ENCODE measurements at regions not wholly inside any gene's neighbourhood (a gene's known extent, or its start where the extent isn't known, plus 50 kb on each side); places are given as distances from the start of the nearest gene placed in this dataset.
"Not testable (repeated sequence)": the region's sequence is repeated elsewhere in the genome, so short reads cannot be mapped to it uniquely, and the experiment has no call there.

DNA sequence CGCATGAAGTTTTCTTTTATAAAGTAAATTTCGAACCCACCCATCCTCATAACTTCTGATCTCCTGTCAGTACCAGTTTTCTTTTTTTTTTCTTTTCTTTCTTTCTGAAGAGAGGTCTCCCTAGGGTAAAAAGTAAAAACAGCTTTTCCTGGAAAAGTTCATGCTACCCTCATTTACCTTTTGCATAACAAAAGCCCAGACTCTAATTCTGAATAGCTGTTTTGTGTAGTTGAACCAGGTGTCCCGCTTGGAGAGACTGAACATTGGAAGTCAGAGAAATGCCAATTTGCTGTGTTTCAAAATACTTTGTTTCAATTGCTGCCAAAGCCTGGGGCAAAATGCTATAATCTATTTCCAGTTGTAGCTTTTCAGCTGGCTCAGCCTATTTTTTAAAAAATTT lies 113.7 kb upstream of the RUNX1 start:
- DNase-seq (ENCODE audit: low read depth): no peak

DNA sequence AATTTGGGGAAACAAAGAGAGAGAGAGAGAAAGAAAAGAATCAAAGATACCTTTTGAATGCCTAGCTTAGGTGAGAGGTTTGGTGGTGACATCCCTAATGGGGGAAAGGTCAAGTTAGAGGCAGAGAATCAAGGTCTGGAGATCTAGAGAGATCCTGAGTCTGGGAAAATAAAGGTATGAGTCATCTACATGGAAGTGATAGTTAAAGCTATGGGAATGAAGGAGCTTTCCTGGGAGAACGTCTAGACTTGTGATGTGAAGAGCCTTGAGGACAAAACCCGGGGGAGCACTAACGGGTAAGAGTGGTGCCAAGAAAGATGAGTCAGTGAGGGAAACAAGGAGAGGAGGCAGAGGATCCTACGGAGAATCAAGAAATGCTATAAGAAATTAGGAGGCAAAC lies 110.8 kb upstream of the RUNX1 start:
- DNase-seq (ENCODE audit: low read depth): no peak

DNA sequence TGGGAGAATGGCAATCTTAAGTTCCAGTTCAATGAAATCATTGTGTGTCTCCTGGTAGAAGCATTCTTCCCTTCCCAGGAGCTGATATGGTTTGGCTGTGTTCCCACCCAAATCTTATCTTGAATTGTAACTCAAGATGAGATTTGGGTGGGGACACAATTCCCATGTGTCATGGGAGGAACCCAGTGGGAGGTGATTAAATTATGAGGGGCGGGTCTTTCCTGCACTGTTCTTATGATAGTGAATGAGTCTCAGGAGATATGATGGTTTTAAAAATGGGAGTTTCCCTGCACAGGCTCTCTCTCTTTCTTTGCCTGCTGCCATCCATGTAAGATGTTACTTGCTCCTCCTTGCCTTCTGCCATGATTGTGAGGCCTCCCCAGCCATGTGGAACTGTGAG lies 108.3 kb upstream of the RUNX1 start:
- DNase-seq (ENCODE audit: low read depth): not testable (repeated sequence)

DNA sequence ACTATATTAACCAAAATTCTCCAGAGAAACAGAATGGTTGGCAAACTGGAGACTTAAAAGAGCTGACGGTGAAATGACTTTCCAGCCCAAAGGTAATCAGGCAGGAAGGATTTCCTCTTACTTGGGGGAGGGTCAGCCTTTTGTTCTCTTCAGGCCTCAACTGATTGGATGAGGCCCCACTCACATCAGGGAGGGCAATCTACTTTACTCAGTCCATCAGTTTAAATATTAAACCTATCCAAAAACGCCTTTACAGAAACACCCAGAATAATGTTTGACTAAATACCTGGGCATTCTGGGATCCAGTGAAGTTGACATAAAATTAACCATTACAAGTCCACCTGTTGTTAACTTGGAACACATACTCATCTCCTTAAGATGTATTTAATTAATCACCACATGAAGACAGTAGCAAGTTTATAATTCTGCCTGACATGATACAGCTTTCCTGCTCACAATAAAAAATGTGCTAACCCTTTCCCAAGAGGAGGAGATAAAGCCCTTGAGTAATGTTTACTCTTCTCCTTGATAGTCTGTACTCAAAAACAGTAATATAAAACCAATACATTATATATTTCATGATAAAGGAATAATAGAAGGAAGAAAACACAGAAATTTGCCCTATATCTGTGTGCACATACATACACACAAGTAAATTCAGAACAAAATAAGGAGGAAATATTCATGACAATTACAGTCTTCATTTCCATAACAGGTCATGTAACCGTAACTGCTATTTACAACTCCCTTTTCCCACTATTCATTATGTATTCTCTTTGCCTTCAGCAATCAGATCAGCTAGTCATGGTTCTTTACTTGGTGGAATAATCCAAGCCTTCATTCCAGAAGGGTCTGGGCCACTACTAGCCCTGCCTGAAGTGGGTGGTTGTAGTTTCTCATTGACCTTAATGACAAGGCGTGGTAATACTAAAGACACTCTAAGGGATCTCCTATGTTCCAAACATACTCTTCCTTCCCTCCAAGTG lies 107.5 kb upstream of the RUNX1 start:
- DNase-seq (ENCODE audit: low read depth): no peak

DNA sequence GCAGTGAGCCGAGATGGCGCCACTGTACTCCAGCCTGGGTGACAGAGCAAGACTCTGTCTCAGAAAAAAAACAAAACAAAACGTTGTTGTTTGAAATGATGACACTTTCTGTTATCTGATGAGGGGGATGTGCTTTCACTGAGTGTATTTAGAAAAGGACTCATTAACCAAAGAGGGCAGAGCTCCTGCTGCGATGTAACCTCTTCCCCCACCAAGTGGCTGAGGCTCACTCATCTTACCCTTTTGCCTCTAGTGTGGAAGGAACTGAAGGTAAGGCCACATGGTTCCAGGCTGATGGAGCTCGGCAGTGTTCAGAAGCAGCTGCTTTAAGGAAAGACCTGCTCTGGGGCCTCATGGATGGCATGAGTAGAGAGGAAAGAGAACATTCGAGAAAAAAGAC lies 105.7 kb upstream of the RUNX1 start:
- DNase-seq (ENCODE audit: low read depth): no peak

DNA sequence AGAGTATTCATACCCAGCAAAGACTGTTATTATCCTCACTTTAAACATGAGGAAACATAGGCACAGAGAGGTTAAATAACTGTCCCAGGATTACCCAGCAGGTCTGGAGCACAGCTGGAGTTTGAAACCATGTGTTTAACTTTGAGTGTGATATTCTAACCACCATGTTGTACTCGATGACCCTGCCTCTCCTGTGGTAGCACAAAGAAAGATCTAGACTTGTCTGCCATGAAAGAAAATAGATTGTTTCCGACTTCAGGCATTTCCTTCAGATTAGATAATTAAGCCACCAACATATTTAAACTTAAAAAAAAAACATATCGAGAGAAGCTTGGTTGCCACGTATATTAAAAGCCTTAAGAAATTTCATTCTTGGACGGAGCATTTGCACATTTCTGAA lies 104.6 kb upstream of the RUNX1 start:
- no peak for DNase-seq (ENCODE audit: low read depth)

DNA sequence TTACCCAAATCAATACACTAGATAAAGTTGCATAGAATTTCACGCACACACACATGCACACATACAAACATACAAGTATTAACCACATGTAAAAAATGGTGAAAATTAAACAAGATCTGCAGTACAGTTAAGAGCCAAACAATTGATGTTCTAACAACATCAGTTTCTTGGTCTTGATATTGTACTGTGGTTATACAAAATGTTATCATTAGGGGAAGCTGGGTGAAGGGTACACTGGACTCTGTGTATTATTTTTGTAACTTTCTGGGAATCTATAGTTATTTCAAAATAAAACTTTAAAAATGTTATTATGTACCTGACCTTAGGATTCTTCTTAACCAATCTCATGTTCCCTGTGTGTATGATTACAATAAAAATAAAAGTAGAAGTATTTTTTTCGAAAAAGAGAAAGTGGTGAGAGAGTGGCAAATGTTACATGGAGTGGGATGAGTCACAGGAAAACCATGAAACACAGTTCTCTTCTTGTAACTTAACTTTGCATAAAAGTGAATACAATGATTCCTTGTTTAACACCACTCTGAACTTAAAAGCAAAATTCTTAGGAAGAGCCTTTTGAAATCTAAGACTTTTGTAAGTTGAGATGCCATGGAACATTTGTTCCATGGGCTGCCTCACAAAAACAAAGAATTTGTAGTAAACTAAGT lies 101.6 kb upstream of the RUNX1 start:
- DNase-seq (ENCODE audit: low read depth): no peak

DNA sequence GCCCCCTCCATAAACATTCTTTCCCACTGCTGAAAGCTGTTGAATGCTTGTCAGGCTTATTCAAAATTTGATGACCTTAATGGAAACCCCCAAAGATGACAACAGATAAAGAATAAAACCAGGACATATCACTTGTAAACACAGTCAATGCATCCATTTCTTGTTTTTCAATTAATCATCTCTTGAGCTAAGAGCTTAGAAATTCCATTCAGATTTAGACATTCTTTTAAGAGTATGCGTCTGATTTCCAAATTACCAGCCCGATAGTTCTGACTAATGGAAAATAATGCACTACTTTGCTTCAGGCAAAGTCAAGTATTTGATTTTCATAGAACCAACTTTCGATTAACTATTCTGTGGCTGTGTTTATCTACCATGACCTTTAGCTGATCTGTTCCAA lies 100.6 kb upstream of the RUNX1 start:
- DNase-seq (ENCODE audit: low read depth): no peak

DNA sequence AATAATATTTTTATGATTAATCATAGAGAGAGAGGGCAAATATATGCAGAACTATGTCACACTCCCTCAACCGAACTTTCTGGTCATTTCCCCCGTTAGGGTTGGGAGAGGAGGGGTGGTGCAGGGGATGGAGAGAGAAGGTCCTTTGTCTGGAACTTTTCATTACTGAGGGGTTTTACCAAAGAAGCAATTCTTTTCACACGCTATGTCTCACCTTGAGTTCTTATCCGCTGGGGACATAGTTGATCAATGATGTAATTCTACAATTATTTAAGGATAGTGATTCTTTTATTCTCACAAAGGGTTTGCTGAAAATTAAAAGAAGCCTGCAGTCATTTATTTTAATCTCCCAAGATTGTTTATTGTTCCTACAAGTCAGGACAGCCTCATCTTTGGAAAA lies 98.3 kb upstream of the RUNX1 start:
- DNase-seq (ENCODE audit: low read depth): no peak

DNA sequence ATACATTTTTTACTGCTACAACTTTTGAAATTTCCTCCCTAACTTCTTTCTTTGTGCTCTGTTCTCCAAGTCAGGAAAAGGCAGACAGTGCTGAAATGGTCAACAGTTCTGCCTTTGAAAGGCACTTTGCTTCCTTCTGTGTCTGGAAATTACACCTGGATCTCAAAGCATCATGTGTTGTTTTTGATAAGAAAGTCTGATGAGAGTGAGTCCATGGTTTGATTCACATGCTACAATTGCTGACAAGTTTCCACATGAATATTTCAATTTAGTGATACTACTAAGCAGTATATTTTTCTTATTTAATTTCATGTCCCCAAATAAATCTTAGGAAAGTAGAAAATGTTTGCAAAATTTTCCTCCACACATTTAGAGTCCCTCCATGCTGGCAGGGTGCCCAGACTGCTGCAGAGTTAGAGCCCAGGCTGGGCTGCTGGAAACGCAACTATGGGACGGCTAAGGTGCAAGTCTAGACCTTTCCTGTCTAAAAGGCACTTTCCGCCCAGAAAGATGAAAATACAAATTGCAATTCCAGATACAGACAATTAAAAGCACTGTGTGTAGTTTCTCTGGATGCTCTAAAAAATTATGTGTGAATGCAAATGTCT lies 96.6 kb upstream of the RUNX1 start:
- no peak for DNase-seq (ENCODE audit: low read depth)

DNA sequence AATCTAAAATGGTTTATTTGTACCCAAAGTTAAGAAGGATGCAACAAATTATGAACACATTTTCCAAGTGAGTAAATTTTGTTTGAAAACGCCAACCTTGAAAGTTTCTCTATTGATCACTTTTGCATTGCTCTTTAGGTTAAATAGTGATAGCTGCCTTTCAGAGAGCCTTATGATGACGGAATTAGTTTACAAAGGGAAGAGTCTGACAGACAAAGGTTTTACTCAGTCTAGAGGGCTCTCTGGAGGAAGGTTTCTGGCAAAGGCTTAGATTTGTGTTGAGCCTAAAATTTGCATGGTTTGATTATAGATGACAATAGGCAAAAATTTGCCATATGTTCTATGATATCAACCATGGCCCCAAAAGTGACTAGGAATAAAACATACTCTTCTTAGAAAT lies 95.9 kb upstream of the RUNX1 start:
- no peak for DNase-seq (ENCODE audit: low read depth)

DNA sequence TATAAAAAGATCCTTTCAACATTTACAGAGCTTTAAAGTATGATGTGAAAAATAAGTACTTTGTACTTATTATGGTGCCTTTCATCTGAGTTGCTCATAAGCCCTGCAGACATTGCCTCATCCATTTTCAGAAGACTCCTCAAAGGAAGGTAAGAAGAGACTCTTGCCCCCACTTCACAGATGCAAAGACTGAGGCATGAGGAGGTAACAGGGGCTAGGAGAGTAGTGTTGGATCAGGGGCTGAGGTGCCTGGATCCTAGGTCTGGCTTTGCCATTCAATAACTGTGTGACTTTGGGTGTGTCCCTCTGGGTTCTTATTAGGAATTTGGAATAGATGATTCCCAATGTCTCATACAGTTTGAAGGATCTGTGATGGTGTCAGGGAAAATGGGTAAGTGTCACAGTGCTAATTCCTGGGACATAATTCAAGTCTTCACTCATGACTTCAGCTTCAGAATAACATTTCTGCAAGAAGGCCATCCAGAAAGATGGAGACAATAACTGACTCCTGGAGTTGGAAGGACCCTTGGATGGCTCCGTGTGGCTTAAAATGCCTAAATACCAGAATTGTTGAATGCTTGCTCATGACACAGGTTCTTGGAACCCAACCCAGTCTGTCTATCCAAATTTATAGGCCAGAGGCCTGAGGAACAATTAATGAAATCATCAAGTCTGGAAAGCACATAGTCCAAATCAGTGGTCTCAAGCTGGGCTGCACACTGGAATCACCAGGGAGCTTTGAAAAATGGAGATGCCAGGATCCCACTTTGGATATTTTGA lies 93.1 kb upstream of the RUNX1 start:
- no peak for DNase-seq (ENCODE audit: low read depth)

DNA sequence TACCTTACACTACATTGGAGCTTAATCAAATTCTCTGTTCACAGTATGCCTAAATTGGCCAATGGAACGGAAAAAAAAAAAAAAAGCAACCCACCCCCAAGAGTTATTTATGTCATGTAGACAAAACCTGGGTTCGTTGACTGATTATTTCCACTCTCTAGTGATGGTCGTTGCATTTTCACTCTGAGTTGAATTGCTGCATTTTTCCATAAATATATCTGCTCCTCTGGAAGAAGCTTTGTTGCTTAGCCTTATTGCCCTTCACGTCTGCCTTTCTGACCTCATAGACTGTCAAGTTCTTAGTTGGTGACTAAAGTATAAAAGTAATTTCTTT lies 90.2 kb upstream of the RUNX1 start:
- no peak for DNase-seq (ENCODE audit: low read depth)

DNA sequence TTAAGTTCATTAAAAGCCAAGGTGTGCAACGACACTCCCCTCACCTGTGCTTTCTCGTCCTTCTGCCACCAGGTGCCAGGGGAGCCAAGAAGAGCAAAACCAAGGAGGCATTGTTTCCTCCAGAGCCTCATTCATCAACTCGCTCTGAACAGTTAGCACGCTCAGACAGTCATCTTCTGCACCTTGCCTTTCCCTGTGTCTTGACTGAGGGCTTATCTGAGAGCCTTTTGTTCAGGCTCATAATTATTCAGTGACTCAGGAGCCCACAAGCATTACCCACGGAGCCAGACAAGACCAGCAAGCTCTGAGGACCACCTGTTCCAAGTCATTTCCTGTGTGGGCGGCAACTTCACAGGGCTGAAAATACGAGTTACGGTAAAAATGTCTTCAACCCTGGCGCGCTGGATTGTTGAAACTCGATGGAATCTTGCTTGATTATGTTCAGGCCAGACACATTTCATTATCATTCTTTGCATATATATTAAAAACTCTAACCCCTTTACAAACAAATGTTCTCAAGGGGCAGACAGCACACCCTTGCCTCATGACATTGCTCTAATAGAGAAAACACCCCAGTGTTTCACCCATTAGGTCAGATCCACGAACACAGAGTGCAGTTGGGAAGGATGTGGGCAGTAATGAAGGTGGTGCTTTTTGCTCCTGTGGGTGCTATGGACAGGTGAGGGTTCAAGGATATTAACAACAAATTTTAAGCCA lies 89.7 kb upstream of the RUNX1 start:
- DNase-seq (ENCODE audit: low read depth): no peak

DNA sequence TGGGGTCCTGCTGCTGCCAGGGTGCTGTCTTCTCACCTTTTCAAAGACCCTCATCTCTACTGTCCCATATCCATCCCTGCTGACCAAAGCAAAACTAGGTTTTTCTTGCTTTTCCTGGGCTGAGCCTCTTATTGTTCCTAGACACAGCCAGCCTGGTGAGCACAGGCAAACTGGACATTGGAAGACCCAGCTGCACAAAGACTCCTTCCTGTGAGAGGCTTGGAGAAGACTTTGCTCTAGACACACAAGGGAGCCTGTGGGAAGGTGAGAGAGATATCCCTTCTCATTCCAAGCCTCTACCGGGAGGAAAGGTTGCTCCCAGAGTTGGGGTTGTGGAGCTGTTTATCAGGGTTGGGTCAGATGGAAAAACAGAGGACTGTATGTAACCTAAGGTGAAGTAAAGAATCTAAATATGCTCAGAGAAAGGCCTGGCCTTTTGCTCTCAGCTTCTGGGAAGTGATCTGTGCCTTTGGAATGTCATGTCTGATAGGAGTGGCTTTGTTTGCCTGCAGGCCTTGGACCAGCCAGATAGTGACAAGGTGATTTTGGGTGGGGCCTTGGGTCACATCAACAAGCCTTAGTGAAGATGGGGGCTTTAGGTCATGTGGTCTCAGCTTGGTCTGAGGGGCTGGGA lies 87.6 kb upstream of the RUNX1 start:
- DNase-seq (ENCODE audit: low read depth): no peak

DNA sequence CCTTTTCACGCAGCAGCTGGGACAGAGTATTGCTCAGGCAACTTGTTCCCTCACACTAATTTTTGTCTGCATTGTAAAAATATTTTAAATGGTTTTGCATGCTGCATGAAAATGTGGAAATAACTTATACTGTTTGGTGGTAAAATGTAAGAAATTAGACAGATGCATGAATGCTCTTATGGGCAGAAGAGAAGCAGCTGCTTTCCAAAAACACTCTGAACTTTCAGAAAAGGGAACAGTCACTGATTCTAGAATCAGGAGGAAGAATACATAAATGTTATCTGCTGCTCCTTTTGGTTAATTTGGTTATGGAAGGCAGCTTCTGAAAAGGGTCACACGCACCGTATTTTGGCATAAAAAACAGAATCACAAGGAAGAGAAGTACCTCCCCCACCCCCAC lies 87.0 kb upstream of the RUNX1 start:
- no peak for DNase-seq (ENCODE audit: low read depth)

DNA sequence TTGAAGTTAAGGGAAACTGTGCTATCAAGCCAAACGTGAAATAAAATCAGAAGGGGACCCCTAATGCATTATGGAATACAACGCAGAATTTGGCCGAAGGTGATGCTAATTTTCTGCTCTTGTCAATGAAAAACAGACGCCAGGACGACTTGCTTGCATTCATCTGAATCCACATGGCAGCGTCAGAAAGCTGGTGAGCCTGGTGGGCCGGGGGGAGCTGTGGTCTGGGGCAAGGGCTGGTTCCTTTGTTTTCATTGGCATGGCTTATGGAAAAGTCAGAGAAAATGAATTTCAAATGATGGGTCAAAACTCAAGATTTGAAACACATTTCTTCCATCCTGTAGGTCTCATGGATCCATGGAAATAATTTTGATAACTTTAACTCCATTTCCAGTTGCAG lies 86.4 kb upstream of the RUNX1 start:
- DNase-seq (ENCODE audit: low read depth): no peak

DNA sequence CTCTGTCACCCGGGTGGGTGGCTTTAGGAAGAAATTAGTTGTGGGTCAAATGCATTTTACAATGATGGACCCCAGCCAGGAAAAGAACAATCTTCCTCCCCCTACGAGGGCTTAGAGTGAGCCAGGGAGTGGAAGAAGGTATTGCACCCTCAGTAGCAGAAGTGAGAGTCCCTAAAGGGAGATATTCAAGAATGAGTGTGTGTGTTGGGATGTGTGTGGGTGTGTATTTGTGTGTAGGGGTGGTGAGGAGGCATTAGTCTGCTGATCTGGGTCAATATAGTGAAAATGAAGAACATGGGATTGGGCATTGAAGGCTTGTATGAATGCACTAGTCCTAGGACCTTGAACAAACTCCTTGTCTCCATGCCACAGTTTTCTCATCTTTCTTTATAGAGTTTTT lies 85.2 kb upstream of the RUNX1 start:
- no peak for DNase-seq (ENCODE audit: low read depth)

DNA sequence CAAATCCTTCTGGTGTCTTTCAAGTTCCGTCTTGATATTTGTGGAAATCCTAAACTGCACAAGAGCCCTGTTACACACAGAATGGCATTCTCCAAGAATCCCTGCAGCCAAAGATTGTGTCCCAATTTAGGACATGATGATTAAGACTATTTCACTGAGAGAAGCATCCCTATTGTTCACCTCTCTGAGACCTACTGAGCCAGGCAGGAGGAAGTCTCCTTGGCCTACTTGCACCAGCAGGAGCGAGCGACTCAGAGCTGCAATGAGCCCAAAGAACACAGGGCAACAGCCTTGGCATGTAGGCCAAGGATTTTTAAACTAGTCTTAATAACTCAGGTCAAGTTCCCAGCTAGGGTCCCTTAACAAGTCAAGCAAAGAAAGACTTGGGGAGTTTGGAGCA lies 79.4 kb upstream of the RUNX1 start:
- no peak for DNase-seq (ENCODE audit: low read depth)

DNA sequence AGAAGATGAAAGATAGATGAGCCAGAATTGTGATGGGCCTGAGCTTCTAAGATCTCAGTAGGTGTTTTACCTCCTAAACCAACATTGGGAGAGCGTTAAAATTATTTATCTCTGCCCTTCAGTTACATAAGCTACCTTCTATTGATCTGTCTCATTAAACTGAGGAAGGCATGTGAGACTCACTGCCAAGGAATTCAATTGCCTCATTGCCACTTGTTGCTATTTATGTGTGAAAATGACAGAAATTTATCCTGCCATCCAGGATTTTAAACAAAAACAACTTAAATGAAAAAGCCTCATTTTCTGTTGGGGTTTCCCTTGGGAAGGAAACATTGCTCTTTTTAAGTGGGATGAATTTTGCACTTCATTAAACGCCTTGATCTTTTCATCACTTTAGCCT lies 78.7 kb upstream of the RUNX1 start:
- no peak for DNase-seq (ENCODE audit: low read depth)

DNA sequence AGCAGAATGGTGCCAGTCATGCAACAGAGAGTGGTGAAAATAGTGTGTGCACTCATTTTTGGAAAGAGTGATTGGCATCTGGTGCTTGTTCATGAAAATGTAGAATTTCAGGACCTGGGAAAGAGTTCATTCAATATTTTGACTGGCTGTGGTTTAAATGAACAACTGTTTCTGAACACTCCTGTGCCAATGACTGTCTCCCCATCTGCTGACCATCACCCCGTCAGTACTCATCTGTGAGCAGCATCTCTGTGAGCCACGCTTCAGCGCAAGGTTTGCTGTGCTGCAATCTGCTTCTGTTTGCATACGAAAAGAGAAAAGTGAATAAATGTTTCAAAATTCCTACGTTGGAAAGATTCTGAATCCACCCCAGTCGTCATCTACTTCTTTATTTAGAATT lies 77.9 kb upstream of the RUNX1 start:
- no peak for DNase-seq (ENCODE audit: low read depth)

All from CMK (cell line).